Breast epithelium (tissue), 3 donors: ENCODE measurements at regions not wholly inside any gene's neighbourhood (a gene's known extent, or its start where the extent isn't known, plus 50 kb on each side); places are given as distances from the start of the nearest gene placed in this dataset.
"Not testable (repeated sequence)": the region's sequence is repeated elsewhere in the genome, so short reads cannot be mapped to it uniquely, and the experiment has no call there.

ENCODE experiments used
- CTCF ChIP-seq, 3 donors: fragments of 450-650 bp; IDR thresholded peaks; one replicate each; pipeline ENCODE4 v1.5.1; 2016 to 2017; ENCODE audit warnings: antibody characterized with exemption in 3 of 3, mild to moderate bottlenecking in 3 of 3, moderate library complexity in 3 of 3
- POLR2AphosphoS5 ChIP-seq, 3 donors: sonication (generic); formaldehyde crosslinking; IDR thresholded peaks; one replicate each; pipeline ENCODE4 v1.6.1; 2017; ENCODE audit warnings: antibody characterized with exemption in 3 of 3

DNA sequence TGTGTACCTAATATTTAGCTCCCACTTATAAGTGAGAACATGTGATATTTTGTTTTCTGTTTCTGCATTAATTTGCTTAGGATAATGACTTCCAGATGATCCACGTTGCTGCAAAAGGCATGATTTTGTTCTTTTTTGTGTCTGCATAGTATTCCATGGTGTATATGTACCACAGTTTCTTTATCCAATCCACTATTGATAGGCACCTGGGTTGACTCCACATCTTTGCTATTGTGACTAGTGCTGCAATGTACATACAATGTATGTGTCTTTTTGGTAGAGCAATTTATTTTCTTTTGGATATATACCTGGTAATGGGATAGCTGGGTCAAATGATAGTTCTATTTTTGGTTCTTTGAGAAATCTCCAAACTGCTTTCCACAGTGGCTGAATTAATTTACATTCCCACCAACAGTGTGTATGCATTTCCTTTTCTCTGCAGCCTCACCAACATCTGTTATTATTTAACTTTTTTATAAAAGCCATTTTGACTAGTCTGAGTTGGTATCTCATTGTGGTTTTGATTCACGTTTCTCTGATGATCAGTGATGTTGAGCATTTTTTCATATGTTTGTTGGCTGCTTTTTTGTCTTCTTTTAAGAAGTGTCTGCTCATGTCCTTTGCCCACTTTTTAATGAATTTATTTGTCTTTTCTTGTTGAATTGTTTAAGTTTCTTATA is 102.8 kb upstream of the GAS1 start:
- not testable (repeated sequence) for TF ChIP-seq POLR2AphosphoS5, CTCF (IDR thresholded peaks at IDR 0.05)
